ENCODE measurements at regions not wholly inside any gene's neighbourhood (a gene's known extent, or its start where the extent isn't known, plus 50 kb on each side); places are given as distances from the start of the nearest gene placed in this dataset.
"Not testable (repeated sequence)": the region's sequence is repeated elsewhere in the genome, so short reads cannot be mapped to it uniquely, and the experiment has no call there.

DNA sequence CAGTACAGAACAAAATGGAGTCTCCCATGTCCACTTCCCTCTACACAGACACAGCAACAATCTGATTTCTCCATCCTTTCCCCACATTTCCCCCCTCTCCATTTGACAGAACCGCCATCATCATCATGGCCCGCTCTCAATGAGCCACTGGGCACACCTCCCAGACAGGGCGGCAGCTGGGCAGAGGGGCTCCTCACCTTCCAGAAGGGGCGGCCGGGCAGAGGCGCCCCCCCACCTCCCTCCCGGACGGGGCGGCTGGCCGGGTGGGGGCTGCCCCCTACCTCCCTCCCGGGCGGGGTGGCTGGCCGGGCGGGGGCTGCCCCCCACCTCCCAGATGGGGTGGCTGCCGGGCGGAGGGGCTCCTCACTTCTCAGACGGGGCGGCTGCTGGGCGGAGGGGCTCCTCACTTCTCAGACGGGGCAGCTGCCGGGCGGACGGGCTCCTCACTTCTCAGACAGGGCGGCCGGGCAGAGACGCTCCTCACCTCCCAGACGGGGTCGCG, 337.9 kb downstream of the GOLGA6L6 start:
- TF ChIP-seq, protein P1, sequence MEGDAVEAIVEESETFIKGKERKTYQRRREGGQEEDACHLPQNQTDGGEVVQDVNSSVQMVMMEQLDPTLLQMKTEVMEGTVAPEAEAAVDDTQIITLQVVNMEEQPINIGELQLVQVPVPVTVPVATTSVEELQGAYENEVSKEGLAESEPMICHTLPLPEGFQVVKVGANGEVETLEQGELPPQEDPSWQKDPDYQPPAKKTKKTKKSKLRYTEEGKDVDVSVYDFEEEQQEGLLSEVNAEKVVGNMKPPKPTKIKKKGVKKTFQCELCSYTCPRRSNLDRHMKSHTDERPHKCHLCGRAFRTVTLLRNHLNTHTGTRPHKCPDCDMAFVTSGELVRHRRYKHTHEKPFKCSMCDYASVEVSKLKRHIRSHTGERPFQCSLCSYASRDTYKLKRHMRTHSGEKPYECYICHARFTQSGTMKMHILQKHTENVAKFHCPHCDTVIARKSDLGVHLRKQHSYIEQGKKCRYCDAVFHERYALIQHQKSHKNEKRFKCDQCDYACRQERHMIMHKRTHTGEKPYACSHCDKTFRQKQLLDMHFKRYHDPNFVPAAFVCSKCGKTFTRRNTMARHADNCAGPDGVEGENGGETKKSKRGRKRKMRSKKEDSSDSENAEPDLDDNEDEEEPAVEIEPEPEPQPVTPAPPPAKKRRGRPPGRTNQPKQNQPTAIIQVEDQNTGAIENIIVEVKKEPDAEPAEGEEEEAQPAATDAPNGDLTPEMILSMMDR (IDR thresholded peaks at IDR 0.05): not testable (repeated sequence)
- not testable (repeated sequence) for TF ChIP-seq POLR2A (IDR thresholded peaks at IDR 0.05)
